T-cell (primary cell): ENCODE measurements at regions not wholly inside any gene's neighbourhood (a gene's known extent, or its start where the extent isn't known, plus 50 kb on each side); places are given as distances from the start of the nearest gene placed in this dataset.

Experiments
- ATAC-seq, 4 experiments: fragments of 200-7000 bp in 3 of 4; fragments of 150-1000 bp in 1 of 4; cut with Tn5 transposase; replicated peaks in 1 of 4; 1 replicate in 3 of 4; 2 replicates in 1 of 4; pipeline ENCODE4 v1.10.0; 2021; ENCODE audit warnings: moderate library complexity in 3 of 4, mild to moderate bottlenecking in 2 of 4, moderate number of reproducible peaks in 1 of 4
- CTCF ChIA-PET, 2 donors: fragments of 300-600 bp; sonication (Branson Sonifier 250); formaldehyde crosslinking; loops; one replicate each; lab custom pipeline; 2022; ENCODE audit warnings: antibody characterized with exemption in 2 of 2; lab: Charles Lee
- POLR2A ChIA-PET, 2 donors: fragments of 300-600 bp; sonication (Branson Sonifier 250); formaldehyde crosslinking; loops; one replicate each; lab custom pipeline; 2022; ENCODE audit warnings: antibody characterized with exemption in 2 of 2; lab: Charles Lee
- DNase-seq, 35 experiments: peaks; one replicate each; pipeline versions ENCODE4 v3.0.0 to v3.0.0-alpha.2; 2013 to 2023
- H3K27ac ChIP-seq: one replicate; pipeline ENCODE4 v1.5.1; 2013; ENCODE audit warnings: low read length
- H3K27me3 ChIP-seq, 2 experiments: replicated peaks in 1 of 2; 1 replicate in 1 of 2; 2 replicates in 1 of 2; pipeline versions ENCODE4 v1.6.1 to v1.7.0; 2013; ENCODE audit warnings: low read length in 1 of 2, mixed read lengths in 1 of 2; ENCODE audit not compliant: control insufficient read depth in 2 of 2, insufficient read depth in 2 of 2; ENCODE audit errors: extremely low read depth in 1 of 2
- H3K36me3 ChIP-seq, 2 donors: 1 replicate in 1 of 2; 2 replicates in 1 of 2; pipeline versions ENCODE4 v1.6.1 to v1.7.0; 2013; ENCODE audit warnings: low read length in 1 of 2; ENCODE audit not compliant: control insufficient read depth in 2 of 2, insufficient read depth in 1 of 2; ENCODE audit errors: extremely low read depth in 1 of 2
- H3K4me1 ChIP-seq, 2 experiments: 1 replicate in 1 of 2; 2 replicates in 1 of 2; pipeline versions ENCODE4 v1.6.1 to v1.7.0; 2013; ENCODE audit warnings: low read length in 2 of 2, mixed read lengths in 1 of 2; ENCODE audit not compliant: insufficient read depth in 2 of 2, control insufficient read depth in 1 of 2; ENCODE audit errors: extremely low read depth in 1 of 2
- H3K4me3 ChIP-seq, 2 donors: 1 replicate in 1 of 2; 2 replicates in 1 of 2; pipeline versions ENCODE4 v1.5.1 to v1.7.0; 2013; ENCODE audit warnings: mild to moderate bottlenecking in 2 of 2, low read length in 1 of 2, moderate library complexity in 1 of 2; ENCODE audit not compliant: control insufficient read depth in 1 of 2; ENCODE audit errors: extremely low read depth in 1 of 2
- H3K9me3 ChIP-seq: 2 replicates; pipeline ENCODE4 v1.7.0; 2013
- H3K27ac Mint-ChIP-seq, 2 donors: one replicate each; pipeline ENCODE4 v1.8.0; 2020 to 2021; ENCODE audit warnings: mild to moderate bottlenecking in 2 of 2, mixed read lengths in 2 of 2
- H3K27me3 Mint-ChIP-seq, 2 donors: one replicate each; pipeline ENCODE4 v1.8.0; 2021 to 2022; ENCODE audit warnings: mixed read lengths in 2 of 2
- H3K36me3 Mint-ChIP-seq: one replicate; pipeline ENCODE4 v1.8.0; 2021; ENCODE audit warnings: mixed read lengths
- H3K4me1 Mint-ChIP-seq, 3 donors: one replicate each; pipeline ENCODE4 v1.8.0; 2020 to 2022; ENCODE audit warnings: mixed read lengths in 3 of 3, mild to moderate bottlenecking in 1 of 3
- H3K4me3 Mint-ChIP-seq, 3 donors: one replicate each; pipeline ENCODE4 v1.8.0; 2020 to 2022; ENCODE audit warnings: mild to moderate bottlenecking in 3 of 3, mixed read lengths in 3 of 3, moderate library complexity in 3 of 3
- H3K9me3 Mint-ChIP-seq, 3 donors: one replicate each; pipeline ENCODE4 v1.8.0; 2020 to 2022; ENCODE audit warnings: mixed read lengths in 3 of 3
- WGBS: methylation state at CpG from one replicate; pipeline ENCODE4 v1.1.5; 2013; ENCODE audit warnings: missing lambda C conversion rate; ENCODE audit not compliant: insufficient coverage; 5-methylcytosine and 5-hydroxymethylcytosine counted together

DNA sequence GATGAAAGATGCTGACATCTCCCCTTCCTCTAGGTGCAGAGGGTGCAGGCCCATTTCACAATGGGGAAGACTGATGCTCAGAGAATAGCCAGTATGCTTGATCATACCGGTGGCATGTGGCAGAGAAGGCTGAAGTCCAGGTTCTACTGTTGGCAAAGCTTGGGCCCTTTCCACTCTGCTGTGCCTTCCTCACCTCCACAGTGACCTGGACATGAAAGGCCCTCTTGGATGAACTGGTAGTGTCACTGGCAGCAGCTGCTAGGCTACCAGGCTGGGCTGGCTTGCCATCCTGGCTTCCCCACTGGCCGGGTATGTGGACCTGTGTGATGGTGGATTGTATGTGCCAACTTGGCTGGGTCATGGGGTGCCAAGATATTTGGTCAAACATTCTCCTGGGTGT, 92.0 kb downstream of the GADD45G start:
- Histone ChIP-seq H3K4me3 (no peak overlapping the region), H3K9me3 (no peaks in the 10 kb centered on the region), H3K27ac (no peak overlapping the region), H3K4me1 (peaks cover 4 to 18% of the 10 kb centered on the region in 2 experiments), H3K36me3 (no peaks in the 10 kb centered on the region), H3K27me3 (no peaks in the 10 kb centered on the region)
- no peak for DNase-seq
- Mint-ChIP-seq H3K27me3 (no peaks in the 10 kb centered on the region), H3K36me3 (no peaks in the 10 kb centered on the region), H3K4me3 (no peak overlapping the region), H3K27ac (no peak overlapping the region), H3K9me3 (no peaks in the 10 kb centered on the region), H3K4me1 (peaks cover 17 to 30% (median 23%) of the 10 kb centered on the region in 3 donors)
- ChIA-PET POLR2A (no interaction called here), CTCF (no interaction called here)
- WGBS: 100% methylated on average over 1 of the region's 2 CpGs
- ATAC-seq: no peak

DNA sequence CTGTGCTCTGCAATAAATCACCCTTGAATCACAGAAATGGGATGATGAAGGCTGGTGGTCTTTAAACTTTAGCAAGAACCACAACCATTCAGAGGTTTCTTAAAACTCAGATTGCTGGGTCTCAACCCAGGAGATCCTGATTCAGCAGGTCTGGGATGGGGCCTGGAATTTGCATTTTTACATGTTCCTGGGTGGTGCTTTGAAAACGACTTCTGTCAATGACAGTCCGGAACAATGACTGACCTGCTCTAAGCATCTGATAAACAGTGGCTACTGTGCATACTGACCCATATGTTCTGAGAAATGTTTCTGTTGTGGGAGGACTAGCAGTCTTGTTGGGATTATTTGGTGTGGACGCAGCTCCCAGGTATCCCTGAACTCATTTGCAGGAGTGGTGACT, 92.7 kb downstream of the GADD45G start:
- peaks cover 16 to 28% (median 26%) of the 10 kb centered on the region in 3 donors for H3K4me1 Mint-ChIP-seq
- Histone ChIP-seq H3K36me3 (no peaks in the 10 kb centered on the region), H3K9me3 (no peaks in the 10 kb centered on the region), H3K4me1 (peaks cover 8 to 22% of the 10 kb centered on the region in 2 experiments), H3K4me3 (no peak overlapping the region), H3K27me3 (no peaks in the 10 kb centered on the region), H3K27ac (no peak overlapping the region)
- 81% methylated on average over 2 of the region's 3 CpGs for WGBS
- no peak overlapping the region for H3K4me3 Mint-ChIP-seq
- no peaks in the 10 kb centered on the region for H3K36me3 Mint-ChIP-seq
- H3K27ac Mint-ChIP-seq: no peak overlapping the region
- no peaks in the 10 kb centered on the region for H3K9me3 Mint-ChIP-seq
- no peak for DNase-seq
- no peak for ATAC-seq
- CTCF ChIA-PET: no interaction called here
- POLR2A ChIA-PET: interaction anchor here in 1 of 2 donors (0.6 kb wide), 2 partner anchors 17 to 1430 kb away, joined by 3 to 6 read pairs; no protein-coding TSS in a partner anchor
- H3K27me3 Mint-ChIP-seq: no peaks in the 10 kb centered on the region

DNA sequence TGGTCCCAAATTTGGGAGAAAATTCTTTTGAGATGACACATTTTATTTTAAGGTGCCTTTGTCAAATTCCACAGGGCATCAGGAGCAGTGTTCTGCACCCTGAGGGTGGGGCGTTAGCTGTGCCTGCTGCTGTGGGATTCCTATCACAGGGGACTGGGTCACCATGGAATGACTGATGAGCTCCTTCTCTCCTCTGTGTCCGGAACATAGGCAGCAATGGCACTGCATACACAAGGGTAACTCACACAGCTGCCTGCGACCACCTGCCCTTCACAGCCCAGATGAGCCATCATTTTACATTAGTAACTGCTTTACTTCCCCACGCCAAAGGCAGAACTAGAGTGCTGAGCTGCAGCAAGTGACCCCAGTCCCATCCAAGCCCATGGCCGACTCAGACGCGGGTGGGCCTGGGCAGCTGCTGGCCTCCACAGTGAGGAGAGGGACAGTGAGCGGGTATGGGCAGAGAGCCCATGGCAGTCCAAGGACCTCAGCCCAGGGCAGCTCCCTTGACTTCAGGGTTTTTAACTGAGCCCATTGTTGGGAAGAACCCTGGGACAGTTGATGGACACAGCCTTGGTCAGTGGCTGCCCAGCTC, 93.7 kb downstream of the GADD45G start:
- no peaks in the 10 kb centered on the region for H3K9me3 ChIP-seq
- no peak overlapping the region for H3K27ac Mint-ChIP-seq
- no peaks in the 10 kb centered on the region for H3K9me3 Mint-ChIP-seq
- H3K27me3 Mint-ChIP-seq: no peaks in the 10 kb centered on the region
- CTCF ChIA-PET: interaction anchor here in 1 of 2 donors (0.6 kb wide), 1 partner anchor 96 kb away, joined by 3 read pairs; no protein-coding TSS in a partner anchor
- DNase-seq (no peak), ATAC-seq (no peak)
- no peak overlapping the region for H3K4me3 Mint-ChIP-seq
- no peak overlapping the region for H3K4me3 ChIP-seq
- H3K36me3 ChIP-seq: no peaks in the 10 kb centered on the region
- no peak overlapping the region for H3K27ac ChIP-seq
- H3K4me1 ChIP-seq: peaks cover 8 to 22% of the 10 kb centered on the region in 2 experiments
- POLR2A ChIA-PET: interaction anchor here in 1 of 2 donors (0.6 kb wide), 2 partner anchors 18 to 1429 kb away, joined by 3 to 6 read pairs; no protein-coding TSS in a partner anchor
- H3K4me1 Mint-ChIP-seq: peaks cover 16 to 28% (median 24%) of the 10 kb centered on the region in 3 donors
- 94% methylated on average over 8 of the region's 8 CpGs for WGBS
- H3K27me3 ChIP-seq: no peaks in the 10 kb centered on the region
- H3K36me3 Mint-ChIP-seq: no peaks in the 10 kb centered on the region

DNA sequence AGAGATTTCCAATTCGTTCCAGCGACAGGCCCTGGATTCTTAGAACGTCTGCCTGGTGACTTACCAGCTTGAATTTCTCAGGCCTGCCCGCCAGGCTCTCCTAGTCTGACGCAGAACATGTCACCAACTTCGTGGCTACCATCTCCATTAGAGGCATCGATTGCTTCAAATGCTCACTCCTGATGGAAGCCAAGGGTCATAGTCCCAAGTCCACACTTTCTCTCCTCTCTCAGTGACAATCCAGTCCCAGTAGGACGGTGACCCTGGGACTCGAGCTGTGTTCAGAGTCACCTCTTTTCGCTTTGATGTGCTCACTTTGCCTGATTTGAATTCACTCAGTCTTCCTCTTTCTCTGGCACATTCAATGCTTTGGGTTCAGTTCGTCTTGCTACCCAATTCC, 94.8 kb downstream of the GADD45G start:
- Histone ChIP-seq H3K27me3 (no peaks in the 10 kb centered on the region), H3K4me1 (peaks cover 8 to 22% of the 10 kb centered on the region in 2 experiments), H3K27ac (no peak overlapping the region), H3K36me3 (no peaks in the 10 kb centered on the region), H3K4me3 (no peak overlapping the region), H3K9me3 (no peaks in the 10 kb centered on the region)
- H3K27ac Mint-ChIP-seq: no peak overlapping the region
- no peak for ATAC-seq
- 88% methylated on average over 11 of the region's 11 CpGs for WGBS
- no peaks in the 10 kb centered on the region for H3K27me3 Mint-ChIP-seq
- no peak for DNase-seq
- ChIA-PET POLR2A (no interaction called here), CTCF (interaction anchor here in 1 of 2 donors (0.7 kb wide), 1 partner anchor 51 kb away, joined by 3 read pairs; no protein-coding TSS in a partner anchor)
- no peak overlapping the region for H3K4me3 Mint-ChIP-seq
- no peaks in the 10 kb centered on the region for H3K9me3 Mint-ChIP-seq
- peaks cover 16 to 34% (median 24%) of the 10 kb centered on the region in 3 donors for H3K4me1 Mint-ChIP-seq
- H3K36me3 Mint-ChIP-seq: no peaks in the 10 kb centered on the region

DNA sequence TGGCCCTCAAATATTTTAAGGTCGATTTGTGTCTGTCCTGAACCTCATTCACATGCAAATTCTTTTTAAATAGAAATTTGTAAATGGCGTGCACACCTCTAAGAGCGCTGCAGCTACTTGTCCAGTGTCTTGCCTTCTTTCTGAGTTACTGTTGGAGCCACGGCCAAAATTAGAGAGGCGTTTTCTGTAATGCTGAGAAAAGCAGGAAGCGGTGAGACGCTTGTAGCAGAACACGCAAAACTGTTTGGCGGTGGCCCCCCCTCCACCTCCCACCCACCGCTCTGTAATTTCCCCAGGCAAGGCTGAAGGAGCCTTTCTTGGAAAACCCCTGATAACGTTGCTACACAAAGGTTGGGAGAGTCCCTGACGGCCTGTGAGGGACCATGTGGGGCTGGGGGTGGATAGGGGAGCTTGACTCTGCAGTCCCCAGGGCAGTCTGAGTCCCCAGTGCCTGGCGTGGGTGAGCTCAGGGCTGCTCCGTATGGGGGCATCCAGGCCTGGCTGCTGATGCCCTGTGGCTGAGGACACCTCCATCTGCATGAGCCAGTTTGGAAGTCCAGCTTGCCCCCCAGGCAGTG, 96.5 kb downstream of the GADD45G start:
- Histone ChIP-seq H3K9me3 (no peaks in the 10 kb centered on the region), H3K4me3 (peak overlapping the region; percentile 11 to 27), H3K27me3 (no peaks in the 10 kb centered on the region), H3K4me1 (peaks cover 8 to 22% of the 10 kb centered on the region in 2 experiments), H3K36me3 (no peaks in the 10 kb centered on the region), H3K27ac (peak overlapping the region; percentile 37)
- Mint-ChIP-seq H3K4me1 (peaks cover 16 to 34% (median 32%) of the 10 kb centered on the region in 3 donors), H3K36me3 (no peaks in the 10 kb centered on the region), H3K4me3 (peak overlapping the region; percentile 26 to 50 (median 45)), H3K27me3 (no peaks in the 10 kb centered on the region), H3K27ac (peak overlapping the region; percentile 17 to 49), H3K9me3 (no peaks in the 10 kb centered on the region)
- ChIA-PET CTCF (interaction anchor here in 1 of 2 donors (0.6 to 1.3 kb wide), 2 partner anchors 9 to 45 kb away, joined by 3 read pairs; no protein-coding TSS in a partner anchor), POLR2A (interaction anchor here in 1 of 2 donors (0.6 kb wide), 1 partner anchor 97 kb away, joined by 3 read pairs; the partner anchor contains the start of gene GADD45G)
- DNase-seq: peak in 34 of 35 experiments; percentile 10 to 89 (median 68)
- WGBS: 20% methylated on average over 4 of the region's 14 CpGs
- ATAC-seq: peak; percentile 79 to 99 (median 86)

DNA sequence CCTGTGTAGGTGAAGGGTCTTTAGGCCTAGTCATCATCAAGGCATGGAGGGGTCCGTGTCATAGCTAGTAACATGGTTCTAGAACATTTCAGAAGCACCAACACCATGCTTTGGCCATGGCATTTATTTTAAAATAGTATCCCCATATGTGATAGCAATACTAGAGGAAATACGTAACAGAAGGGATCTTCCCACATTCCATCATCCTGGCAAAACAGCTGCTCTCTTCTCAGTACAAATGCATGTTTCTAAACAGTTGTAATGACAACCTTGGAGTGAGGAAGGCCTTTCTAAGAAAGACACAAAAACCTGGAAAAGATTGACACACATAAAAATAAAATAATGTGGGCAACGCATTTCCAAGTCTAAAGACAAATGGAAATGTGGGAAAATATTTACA, 97.6 kb downstream of the GADD45G start:
- no peak for ATAC-seq
- no peak overlapping the region for H3K27ac Mint-ChIP-seq
- no peak overlapping the region for H3K4me3 Mint-ChIP-seq
- no peak overlapping the region for H3K4me3 ChIP-seq
- no peaks in the 10 kb centered on the region for H3K9me3 ChIP-seq
- ChIA-PET POLR2A (interaction anchor here in 1 of 2 donors (0.6 kb wide), 1 partner anchor 20 kb away, joined by 3 read pairs; no protein-coding TSS in a partner anchor), CTCF (interaction anchor here in 1 of 2 donors (0.6 kb wide), 1 partner anchor 15 kb away, joined by 3 read pairs; no protein-coding TSS in a partner anchor)
- no peak for DNase-seq
- no peaks in the 10 kb centered on the region for H3K9me3 Mint-ChIP-seq
- WGBS: no CpG with 5 or more reads among the region's 3 CpGs
- peaks cover 8 to 22% of the 10 kb centered on the region in 2 experiments for H3K4me1 ChIP-seq
- H3K27me3 ChIP-seq: no peaks in the 10 kb centered on the region
- no peaks in the 10 kb centered on the region for H3K36me3 ChIP-seq
- H3K27ac ChIP-seq: no peak overlapping the region
- H3K36me3 Mint-ChIP-seq: no peaks in the 10 kb centered on the region
- H3K27me3 Mint-ChIP-seq: no peaks in the 10 kb centered on the region
- H3K4me1 Mint-ChIP-seq: peaks cover 17 to 32% (median 30%) of the 10 kb centered on the region in 3 donors
